ENCODE measurements at regions not wholly inside any gene's neighbourhood (a gene's known extent, or its start where the extent isn't known, plus 50 kb on each side); places are given as distances from the start of the nearest gene placed in this dataset.

- TF ChIP-seq CTCF (IDR thresholded peaks at IDR 0.05; ENCODE audit: low read depth, low read length, missing control alignments): no peak
- no peak overlapping the region for H3K4me3 ChIP-seq (replicated peaks; ENCODE audit: low read depth, low read length)
- DNase-seq (ENCODE audit: extremely low read depth, low read depth): no peak
Measured at GRCh38 chr4:63904201-63904600, 505.0 kb downstream of the TECRL start.

GRCh38 chr4:63901304-63901703 is 507.9 kb downstream of the TECRL start:
- no peak overlapping the region for H3K4me3 ChIP-seq (replicated peaks; ENCODE audit: low read depth, low read length)
- no peak for TF ChIP-seq CTCF (IDR thresholded peaks at IDR 0.05; ENCODE audit: low read depth, low read length, missing control alignments)
- no peak for DNase-seq (ENCODE audit: extremely low read depth, low read depth)

- TF ChIP-seq CTCF (IDR thresholded peaks at IDR 0.05; ENCODE audit: low read depth, low read length, missing control alignments): no peak
- DNase-seq (ENCODE audit: extremely low read depth, low read depth): no peak
- H3K4me3 ChIP-seq (replicated peaks; ENCODE audit: low read depth, low read length): no peak overlapping the region
Measured at GRCh38 chr4:63898961-63899360, 510.3 kb downstream of the TECRL start.

GRCh38 chr4:63894161-63894560 is 515.1 kb downstream of the TECRL start:
- no peak overlapping the region for H3K4me3 ChIP-seq (replicated peaks; ENCODE audit: low read depth, low read length)
- no peak for TF ChIP-seq CTCF (IDR thresholded peaks at IDR 0.05; ENCODE audit: low read depth, low read length, missing control alignments)
- no peak for DNase-seq (ENCODE audit: extremely low read depth, low read depth)

GRCh38 chr4:63869370-63869769 is 539.9 kb downstream of the TECRL start:
- TF ChIP-seq CTCF (IDR thresholded peaks at IDR 0.05; ENCODE audit: low read depth, low read length, missing control alignments): no peak
- DNase-seq (ENCODE audit: extremely low read depth, low read depth): no peak
- H3K4me3 ChIP-seq (replicated peaks; ENCODE audit: low read depth, low read length): no peak overlapping the region

GRCh38 chr4:63851496-63851895 is 557.8 kb downstream of the TECRL start:
- TF ChIP-seq CTCF (IDR thresholded peaks at IDR 0.05; ENCODE audit: low read depth, low read length, missing control alignments): no peak
- DNase-seq (ENCODE audit: extremely low read depth, low read depth): no peak
- no peak overlapping the region for H3K4me3 ChIP-seq (replicated peaks; ENCODE audit: low read depth, low read length)

GRCh38 chr4:63841266-63841665 is 568.0 kb downstream of the TECRL start:
- no peak for DNase-seq (ENCODE audit: extremely low read depth, low read depth)
- no peak for TF ChIP-seq CTCF (IDR thresholded peaks at IDR 0.05; ENCODE audit: low read depth, low read length, missing control alignments)
- no peak overlapping the region for H3K4me3 ChIP-seq (replicated peaks; ENCODE audit: low read depth, low read length)
